CD14-positive monocyte (primary cell): ENCODE measurements at regions not wholly inside any gene's neighbourhood (a gene's known extent, or its start where the extent isn't known, plus 50 kb on each side); places are given as distances from the start of the nearest gene placed in this dataset.

ENCODE experiments used
- DNase-seq, 3 donors: peaks; one replicate each; pipeline ENCODE4 v3.0.0-alpha.2; 2011 to 2022
- H2AFZ ChIP-seq: 2 replicates; pipeline ENCODE4 v1.6.0; 2012; ENCODE audit warnings: mild to moderate bottlenecking, low read depth, low read length, inconsistent platforms; ENCODE audit not compliant: insufficient read depth, poor library complexity, severe bottlenecking
- H3K27ac ChIP-seq, 2 donors: 1 replicate in 1 of 2; 2 replicates in 1 of 2; pipeline ENCODE4 v1.5.1; 2012 to 2013; ENCODE audit warnings: low read length in 2 of 2, control low read depth in 1 of 2, inconsistent platforms in 1 of 2, low read depth in 1 of 2, mild to moderate bottlenecking in 1 of 2
- H3K27me3 ChIP-seq, 2 donors: one replicate each; pipeline versions ENCODE4 v1.6.0 to v1.6.1; 2011 to 2013; ENCODE audit warnings: low read length in 2 of 2; ENCODE audit not compliant: control insufficient read depth in 2 of 2, insufficient read depth in 2 of 2
- H3K36me3 ChIP-seq, 2 donors: replicated peaks in 1 of 2; 1 replicate in 1 of 2; 2 replicates in 1 of 2; pipeline versions ENCODE4 v1.5.1 to v1.6.1; 2012 to 2013; ENCODE audit warnings: low read length in 2 of 2, control low read depth in 1 of 2, inconsistent platforms in 1 of 2, mild to moderate bottlenecking in 1 of 2; ENCODE audit not compliant: insufficient read depth in 2 of 2, control insufficient read depth in 1 of 2
- H3K4me1 ChIP-seq, 2 donors: 1 replicate in 1 of 2; 2 replicates in 1 of 2; pipeline versions ENCODE4 v1.5.1 to v1.6.1; 2012 to 2013; ENCODE audit warnings: low read length in 2 of 2, control low read depth in 1 of 2, inconsistent platforms in 1 of 2, mild to moderate bottlenecking in 1 of 2, moderate library complexity in 1 of 2; ENCODE audit not compliant: insufficient read depth in 2 of 2, control insufficient read depth in 1 of 2
- H3K4me2 ChIP-seq: replicated peaks from 2 replicates; pipeline ENCODE3; 2012; ENCODE audit warnings: low read length, moderate library complexity, mild to moderate bottlenecking; ENCODE audit not compliant: poor library complexity, severe bottlenecking; ENCODE audit errors: extremely low read depth
- H3K4me3 ChIP-seq, 3 experiments: fragments of 200-600 bp in 1 of 3; sonication (generic) in 1 of 3; replicated peaks in 1 of 3; 1 replicate in 2 of 3; 2 replicates in 1 of 3; pipeline ENCODE4 v1.5.1; 2011 to 2013; ENCODE audit warnings: low read length in 3 of 3, mild to moderate bottlenecking in 3 of 3, control low read depth in 2 of 3, low read depth in 2 of 3, inconsistent platforms in 1 of 3, moderate library complexity in 1 of 3
- H3K79me2 ChIP-seq: 2 replicates; pipeline ENCODE4 v1.6.0; 2012; ENCODE audit warnings: mild to moderate bottlenecking, control low read depth, inconsistent platforms, low read length, moderate library complexity; ENCODE audit not compliant: insufficient read depth
- H3K9ac ChIP-seq: 2 replicates; pipeline ENCODE4 v1.6.0; 2017; ENCODE audit warnings: low read length, mild to moderate bottlenecking; ENCODE audit not compliant: insufficient read depth, poor library complexity, severe bottlenecking
- H3K9me3 ChIP-seq, 2 donors: replicated peaks in 1 of 2; 1 replicate in 1 of 2; 2 replicates in 1 of 2; pipeline versions ENCODE4 v1.5.1 to v1.6.1; 2012 to 2013; ENCODE audit warnings: low read length in 2 of 2, control low read depth in 1 of 2; ENCODE audit not compliant: control insufficient read depth in 1 of 2, insufficient read depth in 1 of 2
- H4K20me1 ChIP-seq: 2 replicates; pipeline ENCODE4 v1.6.0; 2012; ENCODE audit warnings: mild to moderate bottlenecking, low read length, control low read depth, moderate library complexity; ENCODE audit not compliant: insufficient read depth
- H3K27ac Mint-ChIP-seq, 7 donors: one replicate each; pipeline ENCODE4 v1.8.0; 2020; ENCODE audit warnings: mild to moderate bottlenecking in 7 of 7, mixed read lengths in 7 of 7, moderate library complexity in 6 of 7, inconsistent platforms in 2 of 7
- H3K27me3 Mint-ChIP-seq, 3 donors: one replicate each; pipeline ENCODE4 v1.8.0; 2021 to 2022; ENCODE audit warnings: low read depth in 3 of 3, mild to moderate bottlenecking in 3 of 3, mixed read lengths in 3 of 3, moderate library complexity in 3 of 3, inconsistent platforms in 1 of 3
- H3K36me3 Mint-ChIP-seq, 2 donors: one replicate each; pipeline ENCODE4 v1.8.0; 2020; ENCODE audit warnings: mixed read lengths in 2 of 2, inconsistent platforms in 1 of 2, mild to moderate bottlenecking in 1 of 2
- H3K4me1 Mint-ChIP-seq: one replicate; pipeline ENCODE4 v1.8.0; 2020; ENCODE audit warnings: mild to moderate bottlenecking, mixed read lengths
- H3K4me3 Mint-ChIP-seq, 2 donors: one replicate each; pipeline ENCODE4 v1.8.0; 2020; ENCODE audit warnings: mild to moderate bottlenecking in 2 of 2, mixed read lengths in 2 of 2, moderate library complexity in 1 of 2
- H3K9me3 Mint-ChIP-seq, 7 donors: one replicate each; pipeline ENCODE4 v1.8.0; 2020 to 2022; ENCODE audit warnings: mixed read lengths in 7 of 7, mild to moderate bottlenecking in 6 of 7, moderate library complexity in 6 of 7, inconsistent platforms in 2 of 7
- WGBS: methylation state at CpG from one replicate; pipeline ENCODE4 v1.1.5; 2013; ENCODE audit warnings: missing lambda C conversion rate; ENCODE audit not compliant: insufficient coverage; 5-methylcytosine and 5-hydroxymethylcytosine counted together
- intact Hi-C, 2 donors: fragments of 100-400 bp; cut with micrococcal nuclease; formaldehyde crosslinking; loops; one replicate each; pipeline versions ENCODE4 v1.15.0 to v1.15.1; 2023
- TF ChIP-seq, protein P1 (sequence below): fragments of 200-600 bp; IDR thresholded peaks from one replicate; pipeline ENCODE4 v1.8.0; 2022; ENCODE audit warnings: antibody characterized with exemption, mild to moderate bottlenecking

- peaks cover 3% of the 10 kb centered on the region for H3K4me1 Mint-ChIP-seq
- H3K27me3 Mint-ChIP-seq, result peaks cover 0 to 6% (median 2%) of the 10 kb centered on the region in 3 donors
- Histone ChIP-seq H3K9ac (no peak overlapping the region), H3K27ac (no peak overlapping the region), H3K27me3 (no peaks in the 10 kb centered on the region), H3K36me3 (no peaks in the 10 kb centered on the region), H3K79me2 (no peaks in the 10 kb centered on the region), H3K9me3 (peaks cover 0 to 3% of the 10 kb centered on the region in 2 donors), H3K4me1 (no peaks in the 10 kb centered on the region), H4K20me1 (no peaks in the 10 kb centered on the region), H3K4me2 (no peak overlapping the region), H3K4me3 (no peak overlapping the region), H2AFZ (no peak overlapping the region)
- H3K36me3 Mint-ChIP-seq, result no peaks in the 10 kb centered on the region
- TF ChIP-seq, protein P1, sequence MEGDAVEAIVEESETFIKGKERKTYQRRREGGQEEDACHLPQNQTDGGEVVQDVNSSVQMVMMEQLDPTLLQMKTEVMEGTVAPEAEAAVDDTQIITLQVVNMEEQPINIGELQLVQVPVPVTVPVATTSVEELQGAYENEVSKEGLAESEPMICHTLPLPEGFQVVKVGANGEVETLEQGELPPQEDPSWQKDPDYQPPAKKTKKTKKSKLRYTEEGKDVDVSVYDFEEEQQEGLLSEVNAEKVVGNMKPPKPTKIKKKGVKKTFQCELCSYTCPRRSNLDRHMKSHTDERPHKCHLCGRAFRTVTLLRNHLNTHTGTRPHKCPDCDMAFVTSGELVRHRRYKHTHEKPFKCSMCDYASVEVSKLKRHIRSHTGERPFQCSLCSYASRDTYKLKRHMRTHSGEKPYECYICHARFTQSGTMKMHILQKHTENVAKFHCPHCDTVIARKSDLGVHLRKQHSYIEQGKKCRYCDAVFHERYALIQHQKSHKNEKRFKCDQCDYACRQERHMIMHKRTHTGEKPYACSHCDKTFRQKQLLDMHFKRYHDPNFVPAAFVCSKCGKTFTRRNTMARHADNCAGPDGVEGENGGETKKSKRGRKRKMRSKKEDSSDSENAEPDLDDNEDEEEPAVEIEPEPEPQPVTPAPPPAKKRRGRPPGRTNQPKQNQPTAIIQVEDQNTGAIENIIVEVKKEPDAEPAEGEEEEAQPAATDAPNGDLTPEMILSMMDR, result no peak
- peak overlapping the region in 1 of 7 donors; percentile 50 for H3K27ac Mint-ChIP-seq
- no peak for DNase-seq
- intact Hi-C loops, result no loop called here
- peaks cover 0 to 9% (median 0%) of the 10 kb centered on the region in 7 donors for H3K9me3 Mint-ChIP-seq
- no peak overlapping the region for H3K4me3 Mint-ChIP-seq
- WGBS, result 100% methylated on average over 1 of the region's 2 CpGs
These were observed 119.4 kb upstream of the KIF5B start for GRCh38 chr10:32175629-32176028.

GRCh38 chr10:32174349-32174893 is 118.2 kb upstream of the KIF5B start:
- H2AFZ ChIP-seq, result no peak overlapping the region
- H3K4me3 Mint-ChIP-seq, result no peak overlapping the region
- H3K4me3 ChIP-seq, result no peak overlapping the region
- H3K79me2 ChIP-seq, result no peaks in the 10 kb centered on the region
- H3K27me3 Mint-ChIP-seq, result peaks cover 0 to 9% (median 6%) of the 10 kb centered on the region in 3 donors
- no peak overlapping the region for H3K4me2 ChIP-seq
- H3K9me3 Mint-ChIP-seq, result peaks cover 0 to 9% (median 0%) of the 10 kb centered on the region in 7 donors
- no peak overlapping the region for H3K9ac ChIP-seq
- TF ChIP-seq, protein P1, result no peak
- DNase-seq, result no peak
- no peaks in the 10 kb centered on the region for H4K20me1 ChIP-seq
- H3K36me3 ChIP-seq, result no peaks in the 10 kb centered on the region
- peaks cover 0 to 3% of the 10 kb centered on the region in 2 donors for H3K9me3 ChIP-seq
- no peaks in the 10 kb centered on the region for H3K27me3 ChIP-seq
- no peak overlapping the region for H3K27ac ChIP-seq
- no peak overlapping the region for H3K27ac Mint-ChIP-seq
- WGBS, result 100% methylated on average over 1 of the region's 3 CpGs
- intact Hi-C loops, result no loop called here
- no peaks in the 10 kb centered on the region for H3K4me1 ChIP-seq
- peaks cover 3% of the 10 kb centered on the region for H3K4me1 Mint-ChIP-seq
- H3K36me3 Mint-ChIP-seq, result no peaks in the 10 kb centered on the region
